ENCODE measurements at regions not wholly inside any gene's neighbourhood (a gene's known extent, or its start where the extent isn't known, plus 50 kb on each side); places are given as distances from the start of the nearest gene placed in this dataset.

- no peak for TF ChIP-seq CTCF (IDR thresholded peaks at IDR 0.05)
- TF ChIP-seq POLR2A (IDR thresholded peaks at IDR 0.05): no peak
- TF ChIP-seq POLR2AphosphoS5 (IDR thresholded peaks at IDR 0.05): no peak
Observed at GRCh38 chr14:76613616-76614015, 147.7 kb upstream of the VASH1 start.

All from breast epithelium (tissue), 3 donors.